ENCODE measurements at regions not wholly inside any gene's neighbourhood (a gene's known extent, or its start where the extent isn't known, plus 50 kb on each side); places are given as distances from the start of the nearest gene placed in this dataset.

- H3K9me3 Mint-ChIP-seq (ENCODE audit: insufficient read depth): no peaks in the 10 kb centered on the region
- no peaks in the 10 kb centered on the region for H3K79me2 ChIP-seq (ENCODE audit: control insufficient read depth, insufficient read depth, low read length)
- H3K4me3 ChIP-seq (ENCODE audit: control extremely low read depth in 1 of 5, extremely low read depth in 1 of 5, insufficient read depth in 1 of 5, low read depth in 2 of 5, low read length in 4 of 5): no peak overlapping the region
- H3K27me3 ChIP-seq (replicated peaks in 1 of 4; ENCODE audit: control extremely low read depth in 1 of 4, control insufficient read depth in 3 of 4, insufficient read depth in 4 of 4, low read length in 3 of 4): no peaks in the 10 kb centered on the region
- TF ChIP-seq EZH2 (IDR thresholded peaks at IDR 0.05; ENCODE audit: borderline replicate concordance, insufficient read depth, low read depth, low read length, poor library complexity, severe bottlenecking): no peak
- TF ChIP-seq, protein P1, sequence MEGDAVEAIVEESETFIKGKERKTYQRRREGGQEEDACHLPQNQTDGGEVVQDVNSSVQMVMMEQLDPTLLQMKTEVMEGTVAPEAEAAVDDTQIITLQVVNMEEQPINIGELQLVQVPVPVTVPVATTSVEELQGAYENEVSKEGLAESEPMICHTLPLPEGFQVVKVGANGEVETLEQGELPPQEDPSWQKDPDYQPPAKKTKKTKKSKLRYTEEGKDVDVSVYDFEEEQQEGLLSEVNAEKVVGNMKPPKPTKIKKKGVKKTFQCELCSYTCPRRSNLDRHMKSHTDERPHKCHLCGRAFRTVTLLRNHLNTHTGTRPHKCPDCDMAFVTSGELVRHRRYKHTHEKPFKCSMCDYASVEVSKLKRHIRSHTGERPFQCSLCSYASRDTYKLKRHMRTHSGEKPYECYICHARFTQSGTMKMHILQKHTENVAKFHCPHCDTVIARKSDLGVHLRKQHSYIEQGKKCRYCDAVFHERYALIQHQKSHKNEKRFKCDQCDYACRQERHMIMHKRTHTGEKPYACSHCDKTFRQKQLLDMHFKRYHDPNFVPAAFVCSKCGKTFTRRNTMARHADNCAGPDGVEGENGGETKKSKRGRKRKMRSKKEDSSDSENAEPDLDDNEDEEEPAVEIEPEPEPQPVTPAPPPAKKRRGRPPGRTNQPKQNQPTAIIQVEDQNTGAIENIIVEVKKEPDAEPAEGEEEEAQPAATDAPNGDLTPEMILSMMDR (IDR thresholded peaks at IDR 0.05): no peak
- peak; percentile 50 for DNase-seq
- CTCF ChIA-PET: interaction anchor here (1.0 to 2.4 kb wide), 4 partner anchors 63 to 345 kb away, joined by 3 to 14 read pairs (median 4); no protein-coding TSS in a partner anchor
- H3K9ac ChIP-seq (ENCODE audit: low read length): peak overlapping the region; percentile 33
- H3K4me2 ChIP-seq (replicated peaks; ENCODE audit: low read depth, low read length, poor library complexity, severe bottlenecking): peak overlapping the region; percentile 56
- intact Hi-C loops (cut with micrococcal nuclease): loop anchor here (2.0 kb wide), 1 partner anchor 62 kb away; no protein-coding TSS in a partner anchor
- H3K4me1 ChIP-seq (ENCODE audit: control insufficient read depth in 2 of 2, insufficient read depth in 2 of 2, low read length in 2 of 2): peaks cover 13 to 19% of the 10 kb centered on the region in 2 donors
- H4K20me1 ChIP-seq (ENCODE audit: control insufficient read depth, insufficient read depth, low read length, poor library complexity, severe bottlenecking): no peaks in the 10 kb centered on the region
- H3K27ac Mint-ChIP-seq: no peak overlapping the region
- POLR2A ChIA-PET: no interaction called here
- H3K4me3 Mint-ChIP-seq: no peak overlapping the region
- peak overlapping the region; percentile 43 to 65 for H3K27ac ChIP-seq (ENCODE audit: low read length in 2 of 2)
- WGBS (ENCODE audit: insufficient coverage): 43% methylated on average over 4 of the region's 5 CpGs
- H3K36me3 ChIP-seq (replicated peaks in 1 of 2; ENCODE audit: control extremely low read depth in 1 of 2, control insufficient read depth in 1 of 2, extremely low read depth in 1 of 2, insufficient read depth in 2 of 2, low read length in 1 of 2): no peaks in the 10 kb centered on the region
- H3K4me1 Mint-ChIP-seq: peaks cover 2% of the 10 kb centered on the region
- peak overlapping the region; percentile 71 for H2AFZ ChIP-seq (ENCODE audit: insufficient read depth, low read depth, low read length, poor library complexity, severe bottlenecking)
- H3K27me3 Mint-ChIP-seq: no peaks in the 10 kb centered on the region
- ATAC-seq (ENCODE audit: low read depth): peak; percentile 79
- H3K9me3 ChIP-seq (ENCODE audit: control extremely low read depth in 1 of 3, control insufficient read depth in 2 of 3, insufficient read depth in 1 of 3, low read length in 2 of 3): no peaks in the 10 kb centered on the region
These were observed 64.3 kb upstream of the CCDC6 start for GRCh38 chr10:59970396-59971368.

DNA sequence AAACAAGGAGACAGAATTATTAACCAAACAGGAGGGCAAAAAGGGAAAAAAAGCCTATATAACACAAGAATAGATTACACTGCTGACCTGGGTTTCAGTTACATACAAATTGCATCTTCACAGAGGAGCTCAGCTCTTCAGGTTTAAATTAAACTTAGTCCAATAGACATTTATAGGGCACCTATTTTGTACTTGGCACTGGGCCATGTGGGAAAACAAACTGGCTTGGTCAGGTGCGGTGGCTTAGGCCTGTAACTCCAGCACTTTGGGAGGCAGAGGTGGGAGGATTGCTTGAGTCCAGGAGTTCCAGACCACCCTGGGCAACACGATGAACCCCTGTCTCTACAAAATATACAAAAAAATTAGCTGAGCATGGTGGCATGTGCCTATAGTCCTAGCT is 62.3 kb upstream of the CCDC6 start:
- no peaks in the 10 kb centered on the region for H3K9me3 ChIP-seq (ENCODE audit: control extremely low read depth in 1 of 3, control insufficient read depth in 2 of 3, insufficient read depth in 1 of 3, low read length in 2 of 3)
- intact Hi-C loops (cut with micrococcal nuclease): no loop called here
- POLR2A ChIA-PET: no interaction called here

More for the DNA sequence above, 62.3 kb upstream of the CCDC6 start:
- Histone ChIP-seq H3K4me1 (ENCODE audit: control insufficient read depth in 2 of 2, insufficient read depth in 2 of 2, low read length in 2 of 2) (peaks cover 13 to 19% of the 10 kb centered on the region in 2 donors), H3K9ac (ENCODE audit: low read length) (no peak overlapping the region), H3K4me2 (replicated peaks; ENCODE audit: low read depth, low read length, poor library complexity, severe bottlenecking) (no peak overlapping the region), H3K27ac (ENCODE audit: low read length in 2 of 2) (no peak overlapping the region), H2AFZ (ENCODE audit: insufficient read depth, low read depth, low read length, poor library complexity, severe bottlenecking) (no peak overlapping the region), H3K36me3 (replicated peaks in 1 of 2; ENCODE audit: control extremely low read depth in 1 of 2, control insufficient read depth in 1 of 2, extremely low read depth in 1 of 2, insufficient read depth in 2 of 2, low read length in 1 of 2) (no peaks in the 10 kb centered on the region), H3K27me3 (replicated peaks in 1 of 4; ENCODE audit: control extremely low read depth in 1 of 4, control insufficient read depth in 3 of 4, insufficient read depth in 4 of 4, low read length in 3 of 4) (no peaks in the 10 kb centered on the region), H3K4me3 (ENCODE audit: control extremely low read depth in 1 of 5, extremely low read depth in 1 of 5, insufficient read depth in 1 of 5, low read depth in 2 of 5, low read length in 4 of 5) (no peak overlapping the region), H3K79me2 (ENCODE audit: control insufficient read depth, insufficient read depth, low read length) (no peaks in the 10 kb centered on the region), H4K20me1 (ENCODE audit: control insufficient read depth, insufficient read depth, low read length, poor library complexity, severe bottlenecking) (no peaks in the 10 kb centered on the region)
- Mint-ChIP-seq H3K4me1 (peaks cover 2% of the 10 kb centered on the region), H3K27me3 (no peaks in the 10 kb centered on the region), H3K9me3 (ENCODE audit: insufficient read depth) (no peaks in the 10 kb centered on the region), H3K4me3 (no peak overlapping the region), H3K27ac (no peak overlapping the region)
- DNase-seq (no peak), ATAC-seq (ENCODE audit: low read depth) (no peak)
- no peak for TF ChIP-seq EZH2 (IDR thresholded peaks at IDR 0.05; ENCODE audit: borderline replicate concordance, insufficient read depth, low read depth, low read length, poor library complexity, severe bottlenecking)
- TF ChIP-seq, protein P1 (IDR thresholded peaks at IDR 0.05): no peak
- CTCF ChIA-PET: no interaction called here
- WGBS (ENCODE audit: insufficient coverage): 100% methylated on average over 1 of the region's 2 CpGs
